ENCODE measurements at regions not wholly inside any gene's neighbourhood (a gene's known extent, or its start where the extent isn't known, plus 50 kb on each side); places are given as distances from the start of the nearest gene placed in this dataset.

- DNase-seq, result no peak
- H3K9me3 Mint-ChIP-seq, result no peaks in the 10 kb centered on the region
- H3K27ac ChIP-seq (ENCODE audit: low read length), result no peak overlapping the region
- TF ChIP-seq CTCF (IDR thresholded peaks at IDR 0.05), result no peak
- no peaks in the 10 kb centered on the region for H3K36me3 Mint-ChIP-seq
- intact Hi-C loops (cut with micrococcal nuclease), result no loop called here
- no peak overlapping the region for H3K4me3 ChIP-seq (ENCODE audit: low read length)
- no peaks in the 10 kb centered on the region for H3K27me3 Mint-ChIP-seq (ENCODE audit: low read depth in 2 of 2)
- no peak overlapping the region for H3K27ac Mint-ChIP-seq
- no peaks in the 10 kb centered on the region for H3K27me3 ChIP-seq (ENCODE audit: control insufficient read depth, insufficient read depth, low read length)
- H3K36me3 ChIP-seq (ENCODE audit: control insufficient read depth, insufficient read depth, low read length), result no peaks in the 10 kb centered on the region
- H3K4me1 ChIP-seq (ENCODE audit: control insufficient read depth, insufficient read depth, low read length), result no peaks in the 10 kb centered on the region
- no peaks in the 10 kb centered on the region for H3K9me3 ChIP-seq (ENCODE audit: control insufficient read depth, insufficient read depth, low read length)
- ATAC-seq, result no peak
- H3K4me1 Mint-ChIP-seq, result no peaks in the 10 kb centered on the region
- 92% methylated on average over 7 of the region's 7 CpGs for WGBS (ENCODE audit: insufficient coverage)
- H3K4me3 Mint-ChIP-seq, result no peak overlapping the region
These were observed 182.6 kb downstream of the C16orf95 start for GRCh38 chr16:87134628-87134995.

- no peaks in the 10 kb centered on the region for H3K27me3 ChIP-seq (ENCODE audit: control insufficient read depth, insufficient read depth, low read length)
- no peak for DNase-seq
- H3K9me3 ChIP-seq (ENCODE audit: control insufficient read depth, insufficient read depth, low read length), result no peaks in the 10 kb centered on the region
- no peak for ATAC-seq
- H3K36me3 ChIP-seq (ENCODE audit: control insufficient read depth, insufficient read depth, low read length), result no peaks in the 10 kb centered on the region
- no peak overlapping the region for H3K4me3 Mint-ChIP-seq
- no peaks in the 10 kb centered on the region for H3K27me3 Mint-ChIP-seq (ENCODE audit: low read depth in 2 of 2)
- no peak for TF ChIP-seq CTCF (IDR thresholded peaks at IDR 0.05)
- H3K4me1 Mint-ChIP-seq, result no peaks in the 10 kb centered on the region
- WGBS (ENCODE audit: insufficient coverage), result 62% methylated on average over 9 of the region's 9 CpGs
- H3K27ac Mint-ChIP-seq, result no peak overlapping the region
- no peak overlapping the region for H3K27ac ChIP-seq (ENCODE audit: low read length)
- no peak overlapping the region for H3K4me3 ChIP-seq (ENCODE audit: low read length)
- H3K4me1 ChIP-seq (ENCODE audit: control insufficient read depth, insufficient read depth, low read length), result no peaks in the 10 kb centered on the region
- H3K9me3 Mint-ChIP-seq, result no peaks in the 10 kb centered on the region
- intact Hi-C loops (cut with micrococcal nuclease), result no loop called here
- no peaks in the 10 kb centered on the region for H3K36me3 Mint-ChIP-seq
These were observed 181.8 kb downstream of the C16orf95 start for GRCh38 chr16:87135246-87136030.

- no peak for DNase-seq
- Mint-ChIP-seq H3K27ac (no peak overlapping the region), H3K36me3 (no peaks in the 10 kb centered on the region), H3K9me3 (no peaks in the 10 kb centered on the region), H3K27me3 (ENCODE audit: low read depth in 2 of 2) (peaks cover 0 to 6% of the 10 kb centered on the region in 2 donors), H3K4me3 (no peak overlapping the region), H3K4me1 (no peaks in the 10 kb centered on the region)
- 96% methylated on average over 4 of the region's 4 CpGs for WGBS (ENCODE audit: insufficient coverage)
- ATAC-seq, result no peak
- Histone ChIP-seq H3K36me3 (ENCODE audit: control insufficient read depth, insufficient read depth, low read length) (no peaks in the 10 kb centered on the region), H3K4me3 (ENCODE audit: low read length) (no peak overlapping the region), H3K27me3 (ENCODE audit: control insufficient read depth, insufficient read depth, low read length) (no peaks in the 10 kb centered on the region), H3K27ac (ENCODE audit: low read length) (no peak overlapping the region), H3K9me3 (ENCODE audit: control insufficient read depth, insufficient read depth, low read length) (no peaks in the 10 kb centered on the region), H3K4me1 (ENCODE audit: control insufficient read depth, insufficient read depth, low read length) (no peaks in the 10 kb centered on the region)
- intact Hi-C loops (cut with micrococcal nuclease), result no loop called here
- no peak for TF ChIP-seq CTCF (IDR thresholded peaks at IDR 0.05)
These were observed 178.9 kb downstream of the C16orf95 start for GRCh38 chr16:87138316-87138715.

- Histone ChIP-seq H3K9me3 (ENCODE audit: control insufficient read depth, insufficient read depth, low read length) (no peaks in the 10 kb centered on the region), H3K27me3 (ENCODE audit: control insufficient read depth, insufficient read depth, low read length) (no peaks in the 10 kb centered on the region), H3K4me1 (ENCODE audit: control insufficient read depth, insufficient read depth, low read length) (no peaks in the 10 kb centered on the region), H3K4me3 (ENCODE audit: low read length) (no peak overlapping the region), H3K36me3 (ENCODE audit: control insufficient read depth, insufficient read depth, low read length) (no peaks in the 10 kb centered on the region), H3K27ac (ENCODE audit: low read length) (no peak overlapping the region)
- ATAC-seq (no peak), DNase-seq (no peak)
- peaks cover 0 to 6% of the 10 kb centered on the region in 2 donors for H3K27me3 Mint-ChIP-seq (ENCODE audit: low read depth in 2 of 2)
- no peak overlapping the region for H3K4me3 Mint-ChIP-seq
- H3K9me3 Mint-ChIP-seq, result no peaks in the 10 kb centered on the region
- H3K4me1 Mint-ChIP-seq, result no peaks in the 10 kb centered on the region
- 87% methylated on average over 13 of the region's 13 CpGs for WGBS (ENCODE audit: insufficient coverage)
- no peaks in the 10 kb centered on the region for H3K36me3 Mint-ChIP-seq
- intact Hi-C loops (cut with micrococcal nuclease), result no loop called here
- TF ChIP-seq CTCF (IDR thresholded peaks at IDR 0.05), result no peak
- H3K27ac Mint-ChIP-seq, result no peak overlapping the region
These were observed 178.4 kb downstream of the C16orf95 start for GRCh38 chr16:87138738-87139267.

All from natural killer cell (primary cell).